Epithelial cell of esophagus (primary cell): ENCODE measurements at regions not wholly inside any gene's neighbourhood (a gene's known extent, or its start where the extent isn't known, plus 50 kb on each side); places are given as distances from the start of the nearest gene placed in this dataset.

ENCODE experiments used
- DNase-seq: peaks from one replicate; pipeline ENCODE4 v3.0.0; 2010; ENCODE audit warnings: low read depth
- H3K4me3 ChIP-seq: 2 replicates; pipeline ENCODE4 v1.5.1; 2011; ENCODE audit warnings: mild to moderate bottlenecking, low read length, control low read depth
- TF ChIP-seq, protein P1 (sequence below): IDR thresholded peaks from 2 replicates; pipeline ENCODE4 v1.5.1; 2011; ENCODE audit warnings: low read depth, mild to moderate bottlenecking, low read length, control low read depth, inconsistent platforms; ENCODE audit not compliant: insufficient read depth; ENCODE audit errors: missing control alignments

DNA sequence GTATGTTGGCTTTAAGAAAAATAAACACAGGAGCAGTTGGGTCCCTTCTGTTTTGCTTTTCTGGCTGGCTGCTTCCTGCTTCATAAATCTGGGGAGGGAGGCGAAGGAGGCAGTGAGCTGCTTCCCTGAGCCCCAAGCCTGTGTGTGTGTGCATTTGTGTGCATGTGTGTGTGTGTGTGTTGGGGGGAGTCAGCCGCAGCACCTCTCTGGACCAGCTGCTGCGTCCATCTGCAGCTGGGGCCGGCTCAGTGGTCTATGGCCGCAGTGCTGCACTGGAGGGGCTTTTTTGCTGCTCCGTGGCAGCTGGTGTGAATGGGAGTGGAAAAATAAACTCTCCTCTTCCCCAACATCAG, 192.3 kb downstream of the RNF144A start:
- no peak overlapping the region for H3K4me3 ChIP-seq
- TF ChIP-seq, protein P1, sequence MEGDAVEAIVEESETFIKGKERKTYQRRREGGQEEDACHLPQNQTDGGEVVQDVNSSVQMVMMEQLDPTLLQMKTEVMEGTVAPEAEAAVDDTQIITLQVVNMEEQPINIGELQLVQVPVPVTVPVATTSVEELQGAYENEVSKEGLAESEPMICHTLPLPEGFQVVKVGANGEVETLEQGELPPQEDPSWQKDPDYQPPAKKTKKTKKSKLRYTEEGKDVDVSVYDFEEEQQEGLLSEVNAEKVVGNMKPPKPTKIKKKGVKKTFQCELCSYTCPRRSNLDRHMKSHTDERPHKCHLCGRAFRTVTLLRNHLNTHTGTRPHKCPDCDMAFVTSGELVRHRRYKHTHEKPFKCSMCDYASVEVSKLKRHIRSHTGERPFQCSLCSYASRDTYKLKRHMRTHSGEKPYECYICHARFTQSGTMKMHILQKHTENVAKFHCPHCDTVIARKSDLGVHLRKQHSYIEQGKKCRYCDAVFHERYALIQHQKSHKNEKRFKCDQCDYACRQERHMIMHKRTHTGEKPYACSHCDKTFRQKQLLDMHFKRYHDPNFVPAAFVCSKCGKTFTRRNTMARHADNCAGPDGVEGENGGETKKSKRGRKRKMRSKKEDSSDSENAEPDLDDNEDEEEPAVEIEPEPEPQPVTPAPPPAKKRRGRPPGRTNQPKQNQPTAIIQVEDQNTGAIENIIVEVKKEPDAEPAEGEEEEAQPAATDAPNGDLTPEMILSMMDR: no peak
- no peak for DNase-seq

GRCh38 chr2:7111626-7112025, 194.4 kb downstream of the RNF144A start:
- DNase-seq: peak; percentile 32
- TF ChIP-seq, protein P1: peak; percentile 8

GRCh38 chr2:7115364-7115763, 198.2 kb downstream of the RNF144A start:
- TF ChIP-seq, protein P1: no peak

More at GRCh38 chr2:7111626-7112025, 194.4 kb downstream of the RNF144A start:
- H3K4me3 ChIP-seq: no peak overlapping the region

GRCh38 chr2:7115906-7116305, 198.7 kb downstream of the RNF144A start:
- TF ChIP-seq, protein P1: no peak
- no peak overlapping the region for H3K4me3 ChIP-seq
- no peak for DNase-seq

More at GRCh38 chr2:7115364-7115763, 198.2 kb downstream of the RNF144A start:
- no peak for DNase-seq
- H3K4me3 ChIP-seq: no peak overlapping the region

DNA sequence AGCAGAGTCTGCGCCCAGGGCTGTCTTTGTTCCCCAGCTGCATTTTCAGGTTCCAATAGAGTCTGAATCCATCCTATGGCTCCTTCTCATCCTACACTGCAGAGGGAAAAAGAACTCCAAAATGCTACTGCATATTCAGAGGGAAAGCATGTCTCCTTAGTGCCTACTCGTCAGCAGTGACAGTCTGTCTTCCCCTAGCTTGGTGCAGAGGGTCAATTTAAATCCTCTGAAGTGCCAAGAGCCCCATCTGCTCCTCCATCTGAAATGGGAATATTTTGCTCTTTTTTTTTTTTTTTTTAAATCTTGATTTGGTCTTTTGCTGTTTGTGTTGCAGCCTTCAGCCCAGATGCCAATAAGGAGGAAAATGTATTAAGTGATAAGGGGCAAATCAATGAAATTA, 199.3 kb downstream of the RNF144A start:
- TF ChIP-seq, protein P1: no peak
- H3K4me3 ChIP-seq: no peak overlapping the region
- DNase-seq: no peak

DNA sequence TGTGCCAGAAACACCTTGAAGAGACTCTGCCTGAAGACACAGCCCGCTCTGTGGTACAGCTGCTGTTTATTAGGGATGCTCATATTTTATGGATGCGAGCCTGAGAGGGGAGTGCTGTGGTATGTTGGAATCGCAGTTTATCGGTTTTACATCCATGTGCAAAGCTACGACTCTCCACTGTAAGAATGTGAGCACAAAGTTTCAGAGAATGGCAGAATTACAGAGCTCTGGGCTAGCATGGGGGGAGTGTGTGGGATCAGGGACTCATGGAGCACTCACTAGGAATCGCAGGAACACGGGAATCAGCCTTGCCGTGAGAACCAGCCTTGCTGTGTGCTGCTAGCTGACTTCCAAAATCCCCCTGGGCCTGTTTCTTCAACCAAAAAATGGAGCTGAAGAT, 199.9 kb downstream of the RNF144A start:
- TF ChIP-seq, protein P1: no peak
- no peak for DNase-seq
- H3K4me3 ChIP-seq: no peak overlapping the region

- no peak for DNase-seq
- TF ChIP-seq, protein P1: no peak
Measured at GRCh38 chr2:7118606-7119131, 201.5 kb downstream of the RNF144A start.

More at GRCh38 chr2:7118606-7119131, 201.5 kb downstream of the RNF144A start:
- no peak overlapping the region for H3K4me3 ChIP-seq
